ENCODE measurements at regions not wholly inside any gene's neighbourhood (a gene's known extent, or its start where the extent isn't known, plus 50 kb on each side); places are given as distances from the start of the nearest gene placed in this dataset.
"Not testable (repeated sequence)": the region's sequence is repeated elsewhere in the genome, so short reads cannot be mapped to it uniquely, and the experiment has no call there.

DNA sequence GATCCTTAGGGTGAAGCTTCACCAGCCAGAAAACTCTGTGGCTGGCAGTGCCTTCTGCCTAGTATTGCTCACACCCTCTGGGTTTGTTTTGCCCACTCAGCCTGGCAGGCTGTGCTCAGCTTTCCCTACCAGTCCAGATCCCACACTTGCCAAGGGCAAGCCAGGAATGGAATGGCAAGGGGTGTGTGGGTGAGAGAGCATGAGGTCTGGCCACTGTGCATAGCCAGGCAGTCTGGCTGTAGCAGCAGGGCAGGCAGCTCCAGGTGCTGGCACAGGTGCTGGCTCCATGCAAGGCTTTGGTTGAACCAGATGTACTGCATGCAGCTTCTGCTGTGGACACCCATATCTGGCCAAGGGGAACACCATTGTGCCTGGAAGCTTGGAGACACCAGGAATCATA, 1720.3 kb downstream of the HACE1 start:
- DNase-seq (ENCODE audit: low read depth, low spot score), result no peak
- no peak overlapping the region for H3K4me3 ChIP-seq (ENCODE audit: low read length)
- no peaks in the 10 kb centered on the region for H3K9me3 ChIP-seq (ENCODE audit: control insufficient read depth, insufficient read depth, low read length)
- H3K27ac ChIP-seq (ENCODE audit: low read length), result no peak overlapping the region
- no peaks in the 10 kb centered on the region for H3K4me1 ChIP-seq (ENCODE audit: control insufficient read depth, insufficient read depth, low read length)
- H3K36me3 ChIP-seq (ENCODE audit: control insufficient read depth, insufficient read depth, low read length), result no peaks in the 10 kb centered on the region
- no peaks in the 10 kb centered on the region for H3K27me3 ChIP-seq (ENCODE audit: control insufficient read depth, insufficient read depth, low read length)

DNA sequence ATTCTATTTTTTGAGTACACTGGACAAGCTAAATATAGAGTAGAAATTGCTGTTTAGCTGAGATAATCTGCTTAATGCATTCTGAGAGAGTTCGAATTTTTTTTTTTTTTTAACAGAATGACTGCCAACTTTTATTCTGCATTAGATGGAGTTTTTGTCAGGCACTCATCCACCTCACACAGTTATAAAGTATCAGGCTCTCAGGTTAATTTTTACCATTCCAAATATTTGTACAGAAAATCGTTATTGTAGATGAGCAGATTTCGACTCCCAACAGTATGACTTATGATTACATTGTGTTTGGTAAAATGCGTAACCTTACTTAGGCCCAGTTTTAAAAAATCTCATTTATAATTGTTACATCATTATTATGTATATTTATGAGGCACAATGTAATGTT, 1731.0 kb downstream of the GRIK2 start:
- Histone ChIP-seq H3K9me3 (ENCODE audit: control insufficient read depth, insufficient read depth, low read length) (no peaks in the 10 kb centered on the region), H3K4me1 (ENCODE audit: control insufficient read depth, insufficient read depth, low read length) (no peaks in the 10 kb centered on the region), H3K36me3 (ENCODE audit: control insufficient read depth, insufficient read depth, low read length) (no peaks in the 10 kb centered on the region), H3K4me3 (ENCODE audit: low read length) (no peak overlapping the region), H3K27me3 (ENCODE audit: control insufficient read depth, insufficient read depth, low read length) (no peaks in the 10 kb centered on the region), H3K27ac (ENCODE audit: low read length) (no peak overlapping the region)
- DNase-seq (ENCODE audit: low read depth, low spot score), result no peak
- WGBS (ENCODE audit: insufficient coverage, insufficient read length), result no CpG with 5 or more reads among the region's 4 CpGs

- no peak overlapping the region for H3K27ac ChIP-seq (ENCODE audit: low read length)
- no peaks in the 10 kb centered on the region for H3K27me3 ChIP-seq (ENCODE audit: control insufficient read depth, insufficient read depth, low read length)
- no peak overlapping the region for H3K4me3 ChIP-seq (ENCODE audit: low read length)
- peak; percentile 72 for DNase-seq (ENCODE audit: low read depth, low spot score)
- H3K36me3 ChIP-seq (ENCODE audit: control insufficient read depth, insufficient read depth, low read length), result no peaks in the 10 kb centered on the region
- WGBS (ENCODE audit: insufficient coverage, insufficient read length), result no CpG with 5 or more reads among the region's 10 CpGs
- no peaks in the 10 kb centered on the region for H3K9me3 ChIP-seq (ENCODE audit: control insufficient read depth, insufficient read depth, low read length)
- H3K4me1 ChIP-seq (ENCODE audit: control insufficient read depth, insufficient read depth, low read length), result no peaks in the 10 kb centered on the region
Measured at GRCh38 chr6:103122766-103123601, 1729.5 kb downstream of the GRIK2 start.

- WGBS (ENCODE audit: insufficient coverage, insufficient read length), result no CpG with 5 or more reads among the region's 3 CpGs
- Histone ChIP-seq H3K27me3 (ENCODE audit: control insufficient read depth, insufficient read depth, low read length) (no peaks in the 10 kb centered on the region), H3K9me3 (ENCODE audit: control insufficient read depth, insufficient read depth, low read length) (no peaks in the 10 kb centered on the region), H3K4me1 (ENCODE audit: control insufficient read depth, insufficient read depth, low read length) (no peaks in the 10 kb centered on the region), H3K4me3 (ENCODE audit: low read length) (no peak overlapping the region), H3K27ac (ENCODE audit: low read length) (no peak overlapping the region), H3K36me3 (ENCODE audit: control insufficient read depth, insufficient read depth, low read length) (no peaks in the 10 kb centered on the region)
- DNase-seq (ENCODE audit: low read depth, low spot score), result no peak
Measured at GRCh38 chr6:103119056-103119455, 1725.5 kb downstream of the GRIK2 start.

DNA sequence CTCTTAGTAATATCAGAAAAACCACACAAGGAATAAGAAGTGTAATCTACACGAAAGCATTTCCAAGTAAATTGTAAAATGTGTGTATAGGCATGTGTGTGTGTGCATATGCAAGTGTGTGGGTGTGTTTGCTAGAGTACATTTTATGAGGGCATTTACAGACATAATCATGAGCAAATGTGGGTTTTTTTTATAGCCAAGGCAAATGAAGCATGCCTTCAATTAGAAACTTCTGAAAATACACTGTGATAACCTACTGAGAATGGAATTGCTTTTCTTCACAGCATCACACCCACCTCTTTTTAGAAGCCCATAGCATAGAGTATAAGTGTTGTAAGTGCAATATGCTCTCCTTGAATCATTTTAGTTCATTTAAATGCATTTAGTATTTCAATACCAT, 1721.1 kb downstream of the GRIK2 start:
- Histone ChIP-seq H3K4me1 (ENCODE audit: control insufficient read depth, insufficient read depth, low read length) (no peaks in the 10 kb centered on the region), H3K4me3 (ENCODE audit: low read length) (no peak overlapping the region), H3K36me3 (ENCODE audit: control insufficient read depth, insufficient read depth, low read length) (no peaks in the 10 kb centered on the region), H3K27me3 (ENCODE audit: control insufficient read depth, insufficient read depth, low read length) (no peaks in the 10 kb centered on the region), H3K27ac (ENCODE audit: low read length) (no peak overlapping the region), H3K9me3 (ENCODE audit: control insufficient read depth, insufficient read depth, low read length) (no peaks in the 10 kb centered on the region)
- WGBS (ENCODE audit: insufficient coverage, insufficient read length), result no CpG with 5 or more reads among the region's 1 CpG
- DNase-seq (ENCODE audit: low read depth, low spot score), result no peak

- no CpG with 5 or more reads among the region's 1 CpG for WGBS (ENCODE audit: insufficient coverage, insufficient read length)
- Histone ChIP-seq H3K9me3 (ENCODE audit: control insufficient read depth, insufficient read depth, low read length) (no peaks in the 10 kb centered on the region), H3K4me3 (ENCODE audit: low read length) (no peak overlapping the region)
Measured at GRCh38 chr6:103113416-103113815, 1719.9 kb downstream of the GRIK2 start.

DNA sequence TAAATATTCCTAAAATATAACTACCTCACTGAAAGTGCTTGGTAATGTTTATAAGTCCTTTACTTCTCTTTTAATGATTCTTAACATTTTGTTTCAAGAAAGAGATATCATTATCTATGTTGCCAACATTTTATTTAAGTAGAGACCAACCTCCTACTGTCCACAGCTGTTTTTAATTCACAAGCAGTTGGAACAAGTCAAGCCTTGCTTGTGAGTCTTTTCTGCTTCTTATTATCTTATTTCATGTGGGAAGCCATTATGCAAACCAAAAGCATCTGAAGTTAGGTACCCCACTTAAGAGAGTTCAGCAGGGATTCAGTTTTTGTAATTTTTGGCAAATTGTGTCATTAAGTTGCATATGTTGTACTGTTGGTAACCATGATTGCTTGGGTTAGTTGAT, 1714.5 kb downstream of the GRIK2 start:
- no peaks in the 10 kb centered on the region for H3K9me3 ChIP-seq (ENCODE audit: control insufficient read depth, insufficient read depth, low read length)
- DNase-seq (ENCODE audit: low read depth, low spot score), result no peak
- H3K4me1 ChIP-seq (ENCODE audit: control insufficient read depth, insufficient read depth, low read length), result no peaks in the 10 kb centered on the region; the same call in 1 of the 2 replicates
- H3K27ac ChIP-seq (ENCODE audit: low read length), result no peak overlapping the region
- H3K4me3 ChIP-seq (ENCODE audit: low read length), result no peak overlapping the region
- H3K36me3 ChIP-seq (ENCODE audit: control insufficient read depth, insufficient read depth, low read length), result no peaks in the 10 kb centered on the region
- no peaks in the 10 kb centered on the region for H3K27me3 ChIP-seq (ENCODE audit: control insufficient read depth, insufficient read depth, low read length)

More at GRCh38 chr6:103113416-103113815, 1719.9 kb downstream of the GRIK2 start:
- Histone ChIP-seq H3K27ac (ENCODE audit: low read length) (no peak overlapping the region), H3K36me3 (ENCODE audit: control insufficient read depth, insufficient read depth, low read length) (no peaks in the 10 kb centered on the region), H3K4me1 (ENCODE audit: control insufficient read depth, insufficient read depth, low read length) (no peaks in the 10 kb centered on the region), H3K27me3 (ENCODE audit: control insufficient read depth, insufficient read depth, low read length) (no peaks in the 10 kb centered on the region)
- DNase-seq (ENCODE audit: low read depth, low spot score), result no peak

- Histone ChIP-seq H3K27ac (ENCODE audit: low read length) (no peak overlapping the region), H3K36me3 (ENCODE audit: control insufficient read depth, insufficient read depth, low read length) (no peaks in the 10 kb centered on the region), H3K9me3 (ENCODE audit: control insufficient read depth, insufficient read depth, low read length) (no peaks in the 10 kb centered on the region), H3K4me1 (ENCODE audit: control insufficient read depth, insufficient read depth, low read length) (no peaks in the 10 kb centered on the region; the same call in 1 of the 2 replicates), H3K4me3 (ENCODE audit: low read length) (no peak overlapping the region), H3K27me3 (ENCODE audit: control insufficient read depth, insufficient read depth, low read length) (no peaks in the 10 kb centered on the region)
- DNase-seq (ENCODE audit: low read depth, low spot score), result no peak
- no CpG with 5 or more reads among the region's 2 CpGs for WGBS (ENCODE audit: insufficient coverage, insufficient read length)
Measured at GRCh38 chr6:103105686-103106085, 1712.2 kb downstream of the GRIK2 start.

DNA sequence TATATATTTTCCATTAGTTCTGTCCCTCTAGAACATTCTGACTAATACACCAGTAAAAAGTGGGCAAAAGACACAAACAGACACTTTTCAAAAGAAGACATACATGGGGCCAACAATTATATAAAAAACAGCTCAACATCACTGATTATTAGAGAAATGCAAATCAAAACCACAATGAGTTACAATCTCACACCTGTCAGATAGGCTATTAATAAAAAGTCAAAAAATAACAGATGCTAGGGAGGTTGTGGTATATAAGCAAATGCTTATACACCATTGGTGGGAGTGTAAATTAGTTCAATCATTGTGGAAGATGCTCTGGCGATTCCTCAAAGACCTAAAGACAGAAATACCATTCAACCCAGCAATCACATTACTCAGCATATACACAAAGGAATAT, 1707.8 kb downstream of the GRIK2 start:
- Histone ChIP-seq H3K4me3 (ENCODE audit: low read length) (no peak overlapping the region), H3K4me1 (ENCODE audit: control insufficient read depth, insufficient read depth, low read length) (no peaks in the 10 kb centered on the region; the same call in 1 of the 2 replicates), H3K27me3 (ENCODE audit: control insufficient read depth, insufficient read depth, low read length) (no peaks in the 10 kb centered on the region), H3K9me3 (ENCODE audit: control insufficient read depth, insufficient read depth, low read length) (no peaks in the 10 kb centered on the region), H3K36me3 (ENCODE audit: control insufficient read depth, insufficient read depth, low read length) (no peaks in the 10 kb centered on the region), H3K27ac (ENCODE audit: low read length) (no peak overlapping the region)
- DNase-seq (ENCODE audit: low read depth, low spot score), result no peak
- WGBS (ENCODE audit: insufficient coverage, insufficient read length), result no CpG with 5 or more reads among the region's 1 CpG

DNA sequence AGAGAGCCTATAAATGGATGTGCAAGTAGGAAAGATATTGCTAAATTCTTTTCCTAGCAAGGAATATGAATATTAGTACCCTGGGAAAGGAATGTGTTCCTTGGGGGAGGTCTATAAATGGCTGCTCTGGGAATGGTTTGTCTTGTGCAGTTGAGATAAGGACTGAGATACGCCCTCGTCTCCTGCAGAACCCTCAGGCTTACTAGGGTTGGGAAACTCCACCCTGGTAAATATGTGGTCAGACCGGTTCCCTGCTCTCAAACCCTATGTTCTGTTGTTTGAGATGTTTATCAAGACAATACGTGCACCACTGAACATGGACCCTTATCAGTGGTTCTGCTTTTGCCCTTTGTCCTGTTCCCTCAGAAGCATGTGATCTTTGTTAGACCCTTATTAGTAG, 1698.9 kb downstream of the GRIK2 start:
- H3K27me3 ChIP-seq (ENCODE audit: control insufficient read depth, insufficient read depth, low read length); H3K4me3 ChIP-seq (ENCODE audit: low read length); H3K36me3 ChIP-seq (ENCODE audit: control insufficient read depth, insufficient read depth, low read length); H3K9me3 ChIP-seq (ENCODE audit: control insufficient read depth, insufficient read depth, low read length); H3K27ac ChIP-seq (ENCODE audit: low read length); H3K4me1 ChIP-seq (ENCODE audit: control insufficient read depth, insufficient read depth, low read length); DNase-seq (ENCODE audit: low read depth, low spot score): not testable (repeated sequence)
- no CpG with 5 or more reads among the region's 4 CpGs for WGBS (ENCODE audit: insufficient coverage, insufficient read length)

DNA sequence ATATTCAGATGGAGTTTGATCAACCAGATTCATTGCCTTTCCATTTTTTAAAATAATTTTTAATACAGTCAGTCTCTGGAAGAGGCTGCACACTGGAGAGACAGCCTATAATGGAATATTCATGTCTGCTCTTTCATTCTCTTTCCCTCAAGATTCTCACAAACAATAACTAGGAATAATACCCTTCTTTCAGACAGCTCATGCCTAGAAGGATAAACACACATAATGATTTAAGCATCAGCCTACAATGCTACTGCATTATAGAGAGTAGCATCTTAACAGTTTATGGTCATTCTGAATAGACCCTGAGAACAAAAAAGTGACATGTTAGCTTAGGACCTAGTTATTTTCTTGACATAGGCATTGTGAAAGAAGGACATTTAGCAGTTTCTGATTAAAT, 1692.3 kb downstream of the GRIK2 start:
- no peak for DNase-seq (ENCODE audit: low read depth, low spot score)
- Histone ChIP-seq H3K4me1 (ENCODE audit: control insufficient read depth, insufficient read depth, low read length) (no peaks in the 10 kb centered on the region), H3K27me3 (ENCODE audit: control insufficient read depth, insufficient read depth, low read length) (no peaks in the 10 kb centered on the region), H3K4me3 (ENCODE audit: low read length) (no peak overlapping the region), H3K36me3 (ENCODE audit: control insufficient read depth, insufficient read depth, low read length) (no peaks in the 10 kb centered on the region), H3K27ac (ENCODE audit: low read length) (no peak overlapping the region), H3K9me3 (ENCODE audit: control insufficient read depth, insufficient read depth, low read length) (no peaks in the 10 kb centered on the region)

Measured in iPS DF 6.9 (cell line).